HL-60 (cell line): ENCODE measurements at regions not wholly inside any gene's neighbourhood (a gene's known extent, or its start where the extent isn't known, plus 50 kb on each side); places are given as distances from the start of the nearest gene placed in this dataset.

Experiments used
- GABPA ChIP-seq: IDR thresholded peaks from 2 replicates; pipeline ENCODE4 v1.6.1; 2012; ENCODE audit warnings: low read depth
- POLR2AphosphoS5 ChIP-seq: IDR thresholded peaks from 2 replicates; pipeline ENCODE4 v1.6.1; 2012; ENCODE audit warnings: low read depth
- SPI1 ChIP-seq: IDR thresholded peaks from 2 replicates; pipeline ENCODE4 v1.6.1; 2012; ENCODE audit warnings: low read depth, mild to moderate bottlenecking, borderline replicate concordance
- TF ChIP-seq, protein P1 (sequence below): IDR thresholded peaks from one replicate; pipeline ENCODE4 v1.5.1; 2011; ENCODE audit warnings: low read length, control low read depth, inconsistent platforms; ENCODE audit not compliant: insufficient read depth
- TF ChIP-seq, protein P2 (sequence below): IDR thresholded peaks from 2 replicates; pipeline ENCODE4 v1.6.1; 2012; ENCODE audit warnings: low read depth; ENCODE audit not compliant: insufficient replicate concordance

DNA sequence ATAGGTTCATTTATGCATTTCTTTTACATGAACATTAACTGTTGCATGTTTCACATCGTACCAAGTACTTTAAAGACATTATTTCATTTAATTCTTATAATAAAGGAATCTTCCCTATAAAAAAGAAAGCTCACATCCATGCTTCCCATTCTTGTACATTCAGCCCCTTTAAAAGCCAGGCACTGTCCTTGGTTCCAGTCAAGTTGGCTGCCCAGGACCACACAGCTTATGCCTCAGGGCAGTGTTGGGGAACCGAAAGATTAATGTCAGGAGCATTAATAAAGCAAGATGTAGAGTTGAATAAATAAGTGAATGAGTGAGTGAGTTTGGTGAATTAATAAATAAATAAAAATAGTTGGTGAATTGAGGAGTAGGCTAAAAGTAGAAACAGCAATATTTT is 409.4 kb upstream of the DAB1 start:
- TF ChIP-seq, protein P1, sequence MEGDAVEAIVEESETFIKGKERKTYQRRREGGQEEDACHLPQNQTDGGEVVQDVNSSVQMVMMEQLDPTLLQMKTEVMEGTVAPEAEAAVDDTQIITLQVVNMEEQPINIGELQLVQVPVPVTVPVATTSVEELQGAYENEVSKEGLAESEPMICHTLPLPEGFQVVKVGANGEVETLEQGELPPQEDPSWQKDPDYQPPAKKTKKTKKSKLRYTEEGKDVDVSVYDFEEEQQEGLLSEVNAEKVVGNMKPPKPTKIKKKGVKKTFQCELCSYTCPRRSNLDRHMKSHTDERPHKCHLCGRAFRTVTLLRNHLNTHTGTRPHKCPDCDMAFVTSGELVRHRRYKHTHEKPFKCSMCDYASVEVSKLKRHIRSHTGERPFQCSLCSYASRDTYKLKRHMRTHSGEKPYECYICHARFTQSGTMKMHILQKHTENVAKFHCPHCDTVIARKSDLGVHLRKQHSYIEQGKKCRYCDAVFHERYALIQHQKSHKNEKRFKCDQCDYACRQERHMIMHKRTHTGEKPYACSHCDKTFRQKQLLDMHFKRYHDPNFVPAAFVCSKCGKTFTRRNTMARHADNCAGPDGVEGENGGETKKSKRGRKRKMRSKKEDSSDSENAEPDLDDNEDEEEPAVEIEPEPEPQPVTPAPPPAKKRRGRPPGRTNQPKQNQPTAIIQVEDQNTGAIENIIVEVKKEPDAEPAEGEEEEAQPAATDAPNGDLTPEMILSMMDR: no peak
- TF ChIP-seq POLR2AphosphoS5 (no peak), GABPA (no peak), SPI1 (no peak)
- TF ChIP-seq, protein P2, sequence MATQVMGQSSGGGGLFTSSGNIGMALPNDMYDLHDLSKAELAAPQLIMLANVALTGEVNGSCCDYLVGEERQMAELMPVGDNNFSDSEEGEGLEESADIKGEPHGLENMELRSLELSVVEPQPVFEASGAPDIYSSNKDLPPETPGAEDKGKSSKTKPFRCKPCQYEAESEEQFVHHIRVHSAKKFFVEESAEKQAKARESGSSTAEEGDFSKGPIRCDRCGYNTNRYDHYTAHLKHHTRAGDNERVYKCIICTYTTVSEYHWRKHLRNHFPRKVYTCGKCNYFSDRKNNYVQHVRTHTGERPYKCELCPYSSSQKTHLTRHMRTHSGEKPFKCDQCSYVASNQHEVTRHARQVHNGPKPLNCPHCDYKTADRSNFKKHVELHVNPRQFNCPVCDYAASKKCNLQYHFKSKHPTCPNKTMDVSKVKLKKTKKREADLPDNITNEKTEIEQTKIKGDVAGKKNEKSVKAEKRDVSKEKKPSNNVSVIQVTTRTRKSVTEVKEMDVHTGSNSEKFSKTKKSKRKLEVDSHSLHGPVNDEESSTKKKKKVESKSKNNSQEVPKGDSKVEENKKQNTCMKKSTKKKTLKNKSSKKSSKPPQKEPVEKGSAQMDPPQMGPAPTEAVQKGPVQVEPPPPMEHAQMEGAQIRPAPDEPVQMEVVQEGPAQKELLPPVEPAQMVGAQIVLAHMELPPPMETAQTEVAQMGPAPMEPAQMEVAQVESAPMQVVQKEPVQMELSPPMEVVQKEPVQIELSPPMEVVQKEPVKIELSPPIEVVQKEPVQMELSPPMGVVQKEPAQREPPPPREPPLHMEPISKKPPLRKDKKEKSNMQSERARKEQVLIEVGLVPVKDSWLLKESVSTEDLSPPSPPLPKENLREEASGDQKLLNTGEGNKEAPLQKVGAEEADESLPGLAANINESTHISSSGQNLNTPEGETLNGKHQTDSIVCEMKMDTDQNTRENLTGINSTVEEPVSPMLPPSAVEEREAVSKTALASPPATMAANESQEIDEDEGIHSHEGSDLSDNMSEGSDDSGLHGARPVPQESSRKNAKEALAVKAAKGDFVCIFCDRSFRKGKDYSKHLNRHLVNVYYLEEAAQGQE: no peak
